Lower leg skin (tissue), 3 donors: ENCODE measurements at regions not wholly inside any gene's neighbourhood (a gene's known extent, or its start where the extent isn't known, plus 50 kb on each side); places are given as distances from the start of the nearest gene placed in this dataset.
"Not testable (repeated sequence)": the region's sequence is repeated elsewhere in the genome, so short reads cannot be mapped to it uniquely, and the experiment has no call there.

Experiments
- CTCF ChIP-seq, 3 donors: fragments of 450-650 bp; IDR thresholded peaks; one replicate each; pipeline ENCODE4 v1.5.1; 2016; ENCODE audit warnings: antibody characterized with exemption in 3 of 3, mild to moderate bottlenecking in 3 of 3, moderate library complexity in 2 of 3
- POLR2A ChIP-seq, 2 donors: fragments of 450-650 bp; IDR thresholded peaks; one replicate each; pipeline ENCODE4 v1.6.1; 2016 to 2017; ENCODE audit warnings: antibody characterized with exemption in 2 of 2, mild to moderate bottlenecking in 1 of 2, moderate library complexity in 1 of 2

GRCh38 chr21:10121816-10122455 is 399.4 kb upstream of the TPTE start:
- not testable (repeated sequence) for TF ChIP-seq CTCF, POLR2A (IDR thresholded peaks at IDR 0.05)
